ENCODE measurements at regions not wholly inside any gene's neighbourhood (a gene's known extent, or its start where the extent isn't known, plus 50 kb on each side); places are given as distances from the start of the nearest gene placed in this dataset.

DNA sequence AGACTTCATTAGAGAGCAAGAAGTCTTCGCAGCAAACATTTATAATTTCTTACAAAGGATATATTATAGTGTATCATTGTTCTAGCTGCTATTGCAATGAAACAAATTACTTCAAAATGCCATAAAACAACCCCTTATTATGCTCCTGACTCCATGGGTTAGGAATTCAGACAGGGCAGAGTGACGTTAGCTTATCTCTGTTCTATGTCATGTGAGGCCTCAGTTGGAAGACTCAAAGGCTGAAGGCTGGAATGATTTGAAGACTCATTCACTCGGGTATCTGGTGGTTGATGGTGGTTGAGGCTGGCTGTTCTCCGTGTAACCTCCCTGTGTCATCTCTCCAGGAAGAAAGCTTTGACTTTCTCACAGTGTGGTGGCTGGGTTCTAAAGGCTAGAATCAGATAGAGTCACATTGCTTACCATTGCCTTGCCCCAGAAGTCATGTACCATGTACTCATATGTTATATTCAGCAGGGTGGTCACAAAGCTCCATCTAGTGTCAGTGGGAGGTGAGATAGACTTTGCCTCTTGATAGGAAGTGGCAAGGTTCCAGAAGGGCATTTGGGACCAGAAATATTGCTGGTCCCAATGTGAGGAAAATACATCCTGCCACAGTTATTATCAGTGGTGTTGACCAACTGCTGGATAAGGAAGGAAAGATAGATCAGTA is 226.9 kb downstream of the TMEM38B start:
- DNase-seq, result no peak

DNA sequence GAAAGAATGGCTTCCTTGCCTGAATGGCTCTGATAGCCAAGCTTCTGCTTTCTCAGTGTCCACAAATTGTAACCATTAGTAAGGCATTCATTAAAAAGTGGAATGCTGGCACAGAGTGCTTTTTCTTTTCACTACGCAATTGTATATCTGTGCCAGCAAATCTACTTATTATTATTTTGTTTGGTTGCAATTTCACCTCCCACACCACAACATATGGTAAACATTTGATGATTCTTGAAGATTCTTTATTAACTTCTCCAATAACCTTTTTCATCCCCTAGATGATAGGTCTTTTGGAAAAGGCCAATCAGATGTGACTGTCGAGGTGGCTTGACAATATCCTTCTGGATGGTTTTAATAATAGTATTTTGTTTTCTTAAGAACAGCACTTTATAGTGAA is 234.1 kb downstream of the TMEM38B start:
- no peak for DNase-seq

DNA sequence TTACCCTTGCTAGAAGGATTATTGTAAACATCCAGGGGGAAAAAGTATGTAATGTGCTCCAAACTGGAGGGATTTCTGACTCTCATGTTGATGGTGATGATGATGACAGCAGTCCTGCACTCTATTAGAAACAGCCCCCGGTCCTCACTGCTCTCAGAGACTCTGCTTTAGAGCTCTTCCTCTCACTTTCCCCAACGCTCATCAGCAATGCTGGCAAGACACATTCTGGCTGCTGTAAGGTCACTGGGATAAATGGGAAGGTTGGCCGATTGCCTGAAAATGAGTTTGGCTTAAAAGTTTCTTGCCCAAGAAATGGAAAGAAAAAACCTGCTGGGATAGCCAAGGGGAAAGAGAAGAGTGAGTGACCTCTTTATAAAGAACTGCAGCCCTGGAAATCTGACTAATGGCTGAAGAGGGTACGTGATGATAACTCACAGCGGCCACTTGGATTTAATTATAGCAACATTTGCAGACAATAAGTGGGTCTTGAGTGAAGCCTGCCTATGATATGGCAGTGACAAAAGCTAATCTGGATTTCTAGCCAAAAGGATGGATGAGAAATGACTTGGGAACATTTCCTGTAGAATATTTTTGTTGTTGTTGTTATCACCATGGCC is 235.8 kb downstream of the TMEM38B start:
- no peak for DNase-seq

DNA sequence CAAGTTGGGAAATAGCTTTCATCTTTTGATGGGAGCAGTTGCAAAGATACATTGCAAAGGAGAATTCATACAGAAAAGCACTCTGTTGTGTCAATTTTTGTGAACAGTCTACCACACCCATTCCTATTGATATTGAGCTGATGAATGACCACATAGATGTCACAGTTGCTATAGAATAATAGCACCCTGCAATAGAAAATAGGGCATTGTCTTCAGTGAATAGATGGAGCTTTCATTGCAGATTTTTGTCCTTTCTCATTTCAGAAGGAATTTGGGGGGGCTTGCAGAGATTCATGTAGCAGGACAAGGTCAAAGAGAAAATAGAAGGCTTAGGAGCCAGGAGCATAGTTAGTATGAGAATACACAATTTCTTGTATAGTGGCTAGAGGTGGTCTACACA is 237.9 kb downstream of the TMEM38B start:
- DNase-seq, result no peak

DNA sequence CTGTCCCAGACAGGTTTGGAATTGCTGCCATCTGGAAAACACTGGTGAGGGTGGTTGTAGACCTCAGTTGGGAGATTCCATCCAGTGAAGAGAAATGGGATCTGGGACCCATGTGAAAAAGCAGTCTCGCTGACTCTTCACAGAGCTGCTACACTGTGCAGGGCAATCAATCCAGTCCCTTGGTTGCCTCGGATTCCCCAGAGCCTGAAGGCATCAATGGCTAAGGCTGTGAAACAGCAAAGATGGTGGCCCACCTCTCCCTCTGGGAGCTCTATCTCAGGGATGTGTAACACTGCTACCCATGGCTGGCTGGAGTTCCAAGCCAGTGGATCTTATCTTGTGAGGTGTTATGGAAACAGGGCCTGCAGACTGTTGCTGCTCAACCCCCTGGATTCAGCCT is 256.1 kb downstream of the TMEM38B start:
- DNase-seq, result no peak

DNA sequence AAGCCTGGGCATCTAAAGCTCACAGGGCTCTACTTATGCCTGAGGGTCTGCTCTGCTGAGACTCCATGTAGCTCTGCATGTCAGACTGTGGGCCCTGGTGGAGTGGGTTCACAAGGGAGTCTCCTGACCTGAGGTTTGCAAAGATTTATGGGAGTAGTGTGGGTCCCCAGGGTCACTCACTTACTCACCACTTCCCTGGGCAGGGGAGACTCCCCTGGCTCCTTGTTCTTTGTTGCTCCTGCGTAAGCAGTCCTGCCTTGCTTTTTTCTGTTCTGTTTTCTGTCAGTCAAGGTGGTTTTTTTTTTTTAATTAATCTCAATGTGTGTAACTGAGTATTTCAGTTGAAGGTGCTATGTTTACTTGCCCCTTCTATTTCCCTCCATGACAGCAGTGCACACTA is 256.6 kb downstream of the TMEM38B start:
- DNase-seq, result no peak

DNA sequence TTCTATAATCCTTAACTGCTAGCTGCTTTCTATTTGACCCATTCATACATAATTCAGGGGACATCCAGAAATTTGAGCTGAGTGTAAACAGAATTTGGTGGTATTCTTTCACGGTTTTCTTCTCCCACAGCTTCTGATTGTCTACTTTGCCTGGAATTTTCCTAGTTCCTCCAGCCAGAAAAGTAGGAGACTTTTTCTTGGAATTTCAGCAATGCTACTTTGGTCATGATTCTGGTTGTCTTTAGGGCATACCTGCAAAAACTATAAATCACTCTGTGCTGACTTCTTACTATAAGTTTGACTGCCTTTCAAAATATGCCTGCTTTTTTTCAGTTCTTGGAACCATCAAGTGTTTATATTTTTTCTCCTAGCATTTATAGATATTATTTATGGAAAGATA is 260.2 kb downstream of the TMEM38B start:
- DNase-seq, result no peak

DNA sequence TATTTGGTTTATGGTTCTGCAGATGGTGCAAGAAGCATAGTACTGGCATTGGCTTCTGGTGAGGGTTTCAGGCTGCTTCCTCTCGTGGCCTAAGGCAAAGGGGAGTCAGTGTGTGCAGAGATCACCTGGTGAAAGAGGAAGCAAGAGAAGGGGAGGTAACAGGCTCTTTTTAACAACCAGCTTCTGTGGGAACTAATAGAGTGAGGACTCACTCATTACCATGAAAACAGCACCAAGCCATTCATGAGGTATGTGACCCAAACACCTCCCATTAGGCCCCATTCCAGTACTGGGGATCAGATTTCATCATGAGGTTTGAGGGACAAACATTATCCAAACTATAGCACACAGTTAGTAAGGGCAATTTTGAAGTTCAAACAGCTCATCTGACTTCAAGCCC is 263.5 kb downstream of the TMEM38B start:
- DNase-seq, result no peak

DNA sequence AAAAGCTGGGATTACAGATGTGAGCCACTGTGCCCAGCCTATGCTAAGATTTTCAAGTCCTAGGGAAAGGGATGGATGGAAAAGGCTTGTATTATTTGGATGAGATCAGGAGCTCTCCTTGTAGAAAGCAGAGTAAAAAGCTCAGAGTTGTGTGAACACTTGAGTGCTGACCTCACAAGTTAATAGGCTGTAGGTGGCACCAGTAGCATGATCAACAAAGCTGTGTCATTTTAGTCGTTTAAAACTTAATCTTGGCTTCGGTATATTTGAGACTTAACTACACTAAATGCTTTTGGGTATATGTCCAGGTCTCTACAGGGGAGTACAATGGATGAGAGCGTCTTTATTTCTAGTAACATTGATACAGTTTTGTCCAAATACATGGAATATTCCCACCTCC is 264.2 kb downstream of the TMEM38B start:
- DNase-seq, result no peak

DNA sequence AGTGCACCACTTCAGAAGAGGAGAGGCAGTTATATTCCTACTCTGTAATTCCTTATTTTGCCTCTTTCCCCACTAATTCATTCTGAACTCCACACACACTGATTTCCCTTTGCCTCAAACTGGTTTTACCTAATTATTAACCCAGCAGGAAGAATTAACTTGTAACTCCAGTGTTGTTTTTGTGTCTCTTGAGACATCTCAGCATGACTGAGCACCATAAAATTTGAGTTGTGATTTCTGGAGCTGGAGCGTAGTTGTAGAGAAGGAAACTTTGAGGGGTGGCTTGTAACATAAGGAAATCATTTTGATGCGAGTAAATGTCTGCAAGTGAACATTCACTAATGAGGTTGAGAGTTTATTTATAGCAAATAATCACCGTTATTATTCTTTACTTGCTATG is 265.2 kb downstream of the TMEM38B start:
- no peak for DNase-seq

DNA sequence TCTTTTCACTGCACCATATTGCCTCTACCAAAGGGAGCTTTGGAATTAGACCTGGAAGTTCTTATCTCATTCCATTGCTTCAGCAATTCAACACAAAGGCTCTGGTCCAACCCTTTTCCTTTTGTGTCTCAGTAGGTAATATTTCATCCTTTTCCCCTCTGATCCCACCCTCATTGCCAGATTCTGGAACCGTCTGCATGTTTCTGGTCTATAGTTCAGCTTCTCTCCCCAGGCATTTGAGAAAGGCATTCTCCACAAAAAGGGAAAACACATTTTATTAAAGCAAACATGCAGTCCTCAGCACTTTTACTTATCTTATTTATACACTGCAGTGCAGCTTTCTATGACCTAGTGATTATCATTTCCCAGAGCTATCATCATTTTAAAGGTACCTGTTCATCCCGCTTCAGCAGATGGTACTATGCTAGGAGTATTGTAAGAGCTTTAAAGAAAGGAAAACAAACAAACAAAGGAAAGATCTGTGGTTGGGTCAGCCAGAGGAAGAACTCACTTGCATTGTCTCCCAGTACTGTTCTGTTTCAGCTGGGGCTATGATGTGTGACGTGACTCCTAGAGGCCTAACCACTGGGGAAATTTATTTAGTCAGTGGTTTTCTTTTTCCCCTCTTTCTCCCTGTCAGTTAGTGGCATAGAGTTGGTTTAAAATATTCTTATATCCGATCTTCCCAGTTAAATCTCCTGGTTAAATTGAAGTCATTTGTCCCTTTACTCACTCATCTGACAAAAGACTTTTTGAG is 269.2 kb downstream of the TMEM38B start:
- no peak for DNase-seq

DNA sequence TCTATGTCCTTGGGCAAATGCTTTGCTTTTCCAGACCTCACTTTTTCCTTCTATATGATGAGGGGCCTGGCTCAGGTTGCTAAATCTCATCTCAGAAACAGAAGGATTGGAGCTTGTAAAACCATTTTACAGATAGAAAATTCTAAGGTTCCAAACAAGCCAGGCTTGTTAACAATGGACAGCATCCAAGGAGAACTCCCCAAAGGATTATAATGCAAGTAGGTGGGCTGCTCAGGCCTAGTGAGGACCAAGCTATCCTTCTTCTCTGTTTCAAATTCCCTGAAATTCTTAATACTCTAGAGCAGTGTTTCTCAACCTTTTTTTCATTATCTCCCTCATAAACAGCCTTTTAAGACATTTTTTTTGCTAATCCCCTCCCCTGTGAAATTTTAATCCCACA is 269.8 kb downstream of the TMEM38B start:
- no peak for DNase-seq

DNA sequence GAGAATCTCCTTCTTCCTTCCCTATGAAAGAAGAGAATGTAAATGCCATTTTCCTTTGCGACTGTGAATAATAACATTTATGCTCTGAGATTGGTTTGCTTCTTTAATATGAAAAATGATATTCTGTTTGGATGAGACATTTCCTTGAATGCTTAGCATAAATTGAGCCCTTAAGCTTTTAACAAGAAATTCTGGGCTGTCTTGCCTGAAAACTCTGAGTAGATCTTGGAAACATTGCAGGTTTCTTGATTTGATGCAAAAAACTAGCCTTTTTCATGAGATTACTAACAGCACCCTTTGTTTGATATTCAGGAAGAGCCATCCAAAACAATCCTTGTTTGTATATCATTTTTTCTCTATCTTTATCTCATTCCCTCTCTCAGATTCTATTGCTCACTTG is 272.5 kb downstream of the TMEM38B start:
- DNase-seq, result no peak

DNA sequence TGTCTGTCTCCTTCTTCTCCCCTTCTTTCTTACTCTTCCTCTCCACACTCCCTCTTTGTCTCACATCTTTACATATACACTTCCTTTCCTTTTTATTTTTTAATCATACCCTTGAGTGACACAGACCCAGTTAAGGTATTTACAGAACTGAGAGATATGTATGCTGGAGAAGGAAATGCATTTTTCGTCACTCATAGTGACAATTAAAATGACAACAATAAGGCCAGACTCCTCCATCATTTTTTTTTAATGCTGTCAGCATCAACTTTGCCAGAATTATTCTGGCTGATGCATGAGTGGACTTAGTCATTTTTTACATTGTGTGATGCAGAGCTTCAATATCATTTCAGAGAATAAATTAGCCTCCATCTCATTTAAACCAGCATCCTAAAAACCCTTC is 272.9 kb downstream of the TMEM38B start:
- DNase-seq, result no peak

DNA sequence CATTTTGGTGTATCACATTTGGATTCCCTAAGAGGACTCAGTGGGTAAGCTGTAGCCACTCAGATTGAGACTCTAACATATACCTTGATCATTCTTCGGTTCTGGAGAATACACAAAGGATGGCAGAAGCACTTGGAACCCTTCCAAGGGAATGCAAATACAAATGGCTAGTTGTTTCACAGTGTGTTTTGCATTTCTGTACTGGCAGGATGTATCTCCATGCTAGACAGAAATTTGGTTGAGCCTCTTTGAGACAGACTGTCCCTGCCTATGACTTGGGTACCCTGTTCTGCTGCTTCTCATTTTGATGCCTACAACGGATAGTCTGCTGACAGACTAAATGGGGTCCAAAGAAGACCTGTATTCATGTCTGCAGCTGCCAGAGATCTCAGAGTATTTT is 273.5 kb downstream of the TMEM38B start:
- no peak for DNase-seq

DNA sequence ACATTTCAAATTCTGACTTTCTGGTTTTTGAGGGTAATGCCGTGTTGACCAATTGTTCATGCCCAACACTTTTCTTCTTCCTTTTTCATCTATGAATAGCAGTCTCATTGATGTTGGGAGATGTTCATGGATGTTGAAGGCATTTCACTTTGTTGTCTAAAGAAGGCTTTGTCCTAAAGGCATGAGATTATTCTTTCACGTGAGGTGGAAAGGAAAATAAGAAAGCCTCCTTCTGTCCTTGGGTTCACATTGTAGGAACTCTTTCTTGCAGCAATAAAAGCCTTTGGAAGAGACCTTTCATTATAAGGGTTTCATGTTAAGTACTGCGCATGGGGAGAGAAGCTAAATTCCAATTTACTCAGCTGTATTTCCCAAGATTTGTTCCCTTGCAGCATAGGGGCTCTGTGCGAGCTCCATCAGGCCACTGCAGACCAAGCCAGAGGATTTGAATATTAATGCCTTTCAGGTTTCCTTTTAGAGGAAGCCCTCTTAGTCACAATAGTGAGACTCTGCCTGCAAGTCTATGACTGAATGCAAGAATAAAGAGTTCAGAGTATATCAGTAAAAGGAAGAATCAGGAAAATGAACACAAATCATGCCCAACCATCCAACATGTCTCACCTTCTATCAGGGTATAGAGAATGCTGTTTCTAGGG is 274.6 kb downstream of the TMEM38B start:
- no peak for DNase-seq

DNA sequence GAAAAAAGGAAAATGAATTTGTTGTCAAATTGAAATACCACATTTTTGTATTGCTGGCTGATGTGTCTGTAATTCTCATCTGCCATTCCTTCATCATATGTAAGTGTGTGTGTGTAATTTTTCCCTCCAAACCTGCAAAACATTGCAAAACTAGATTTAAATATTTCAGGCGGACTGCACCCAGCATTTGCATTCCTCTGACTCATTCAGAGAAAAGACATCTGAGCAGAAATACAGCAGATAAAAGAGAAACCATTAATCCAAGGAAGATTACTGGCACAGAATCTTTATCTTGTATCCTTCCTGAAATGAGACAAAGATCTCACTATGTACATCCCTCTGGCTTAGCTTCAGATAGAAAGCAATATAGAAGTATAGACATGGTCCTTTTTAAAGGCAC is 275.3 kb downstream of the TMEM38B start:
- no peak for DNase-seq

DNA sequence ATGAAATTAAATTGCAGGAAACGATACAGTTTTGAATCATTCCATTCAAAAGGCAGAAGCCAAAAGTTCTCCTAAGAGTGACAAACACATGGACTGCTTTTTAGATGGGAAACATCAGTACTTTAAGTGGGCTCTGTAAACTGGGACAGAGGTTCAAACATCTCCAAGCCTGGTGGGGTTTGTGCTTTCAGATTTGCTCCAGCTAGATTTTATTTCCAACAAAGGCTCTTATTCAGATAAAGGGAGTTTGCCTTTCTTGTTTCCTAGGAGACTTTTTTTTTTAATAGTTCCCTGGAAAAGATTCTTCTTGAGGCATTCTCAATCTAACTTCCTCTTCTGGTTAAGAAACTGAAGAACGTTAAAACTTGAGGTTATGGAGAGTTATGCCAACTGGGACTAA is 277.6 kb downstream of the TMEM38B start:
- DNase-seq, result no peak

DNA sequence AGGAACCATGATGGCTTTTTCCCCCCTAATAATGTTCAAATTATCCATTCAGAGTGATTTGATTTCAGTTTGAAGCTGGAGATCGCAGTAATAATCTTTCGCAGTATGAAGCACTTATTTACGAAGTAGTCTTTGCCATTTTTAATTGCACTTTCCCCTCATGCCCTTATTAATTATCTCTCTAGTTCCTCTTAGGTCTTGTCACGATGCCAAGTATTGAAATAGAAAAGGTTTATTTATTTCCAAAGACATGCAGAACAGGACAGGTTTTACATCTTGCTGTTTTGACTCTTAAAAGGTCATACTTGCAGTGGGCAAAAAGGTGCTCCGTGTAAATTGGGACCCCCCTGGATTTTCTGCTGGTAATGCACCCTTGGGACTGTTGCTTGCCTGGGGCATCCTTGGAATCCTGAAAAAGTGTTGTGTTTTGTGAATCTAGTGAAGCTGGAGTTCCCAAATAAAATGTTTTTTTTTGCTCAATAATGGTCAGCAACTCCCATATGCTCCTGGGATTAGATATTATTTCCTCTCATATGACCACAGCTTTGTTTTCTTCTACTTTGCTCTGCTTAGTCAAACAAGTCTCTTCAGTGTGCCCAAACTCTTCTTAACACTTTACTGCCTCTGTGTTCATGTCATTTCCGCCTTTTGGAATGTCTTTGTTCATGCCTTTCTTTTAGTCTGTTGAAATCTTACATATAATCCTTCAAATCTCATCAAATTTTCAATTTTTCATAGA is 278.3 kb downstream of the TMEM38B start:
- DNase-seq, result no peak

DNA sequence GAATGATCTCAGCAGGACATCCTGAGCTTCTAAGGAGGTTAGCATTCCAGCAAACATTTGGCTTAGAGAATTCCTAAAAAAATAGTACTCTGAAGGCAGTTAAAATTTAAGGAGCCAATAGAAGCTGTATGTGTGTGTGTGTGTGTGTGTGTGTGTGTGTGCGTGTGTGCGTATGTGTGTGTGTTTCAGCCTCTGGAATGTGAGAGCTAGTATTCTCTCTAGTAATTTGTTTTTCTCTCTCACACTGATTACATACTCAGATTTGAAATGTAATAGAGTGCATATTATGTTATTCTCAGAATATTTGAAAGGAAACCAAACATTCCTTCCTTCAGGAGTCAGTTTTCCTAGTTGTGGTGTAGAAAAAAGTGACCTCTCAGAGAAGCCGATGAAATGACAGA is 279.6 kb downstream of the TMEM38B start:
- DNase-seq, result no peak

DNA sequence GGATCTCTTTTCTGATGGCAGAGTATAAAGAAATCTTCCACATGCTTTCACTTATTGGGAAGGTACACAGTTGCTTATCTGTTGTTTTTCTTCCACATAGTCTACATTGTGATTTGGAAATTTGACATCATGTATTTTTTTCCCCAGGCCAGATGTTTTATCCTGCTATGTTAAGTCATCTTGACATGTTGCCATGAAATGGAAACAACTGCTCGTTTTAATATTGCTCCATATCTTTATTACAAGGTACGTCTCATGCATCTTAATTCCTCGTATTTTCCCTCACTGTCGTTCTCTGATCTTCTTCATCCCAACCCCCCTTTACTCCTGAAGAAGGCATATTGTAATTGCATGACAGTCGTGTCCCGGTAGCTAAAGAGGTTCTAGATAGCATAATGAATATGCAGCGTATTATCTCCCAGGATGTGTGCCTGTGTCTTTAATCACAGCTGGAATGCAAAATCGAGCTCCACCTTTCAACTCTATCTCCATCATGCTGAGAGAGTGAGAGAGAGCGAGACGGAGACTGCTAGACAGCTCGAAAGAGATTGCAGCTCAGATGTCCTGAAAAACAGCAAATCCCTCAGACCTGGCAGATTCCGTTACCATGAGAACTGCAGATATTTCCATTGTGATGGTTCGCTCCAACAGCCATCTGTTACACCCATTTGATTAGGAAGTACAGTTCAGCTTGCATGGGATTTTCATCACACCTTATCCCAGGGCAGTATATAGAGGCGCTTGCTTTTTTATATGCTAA is 281.7 kb downstream of the TMEM38B start:
- DNase-seq, result peak; percentile 29

DNA sequence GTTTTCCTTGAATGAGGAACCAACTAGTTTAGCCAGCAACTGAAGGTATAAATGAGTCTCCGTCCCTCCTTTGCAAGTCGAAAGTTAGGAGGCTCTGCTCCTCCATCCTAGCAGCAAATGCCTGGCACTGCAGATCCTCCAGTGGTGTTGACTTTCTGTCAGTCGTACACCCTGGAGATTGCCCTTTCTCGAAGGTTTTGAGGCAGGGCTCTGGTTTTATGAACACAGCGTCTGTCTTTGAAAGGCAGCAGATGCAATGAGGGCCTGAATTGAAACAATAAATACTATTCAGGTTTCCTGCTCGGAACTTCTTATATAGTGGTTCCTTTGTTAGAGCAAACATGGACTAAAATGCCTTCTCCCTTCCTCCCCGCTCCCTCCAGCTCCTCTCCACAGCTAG is 284.0 kb downstream of the TMEM38B start:
- no peak for DNase-seq

Data from retina (tissue), 1 donor.